ENCODE measurements at regions not wholly inside any gene's neighbourhood (a gene's known extent, or its start where the extent isn't known, plus 50 kb on each side); places are given as distances from the start of the nearest gene placed in this dataset.

GRCh38 chr17:77654296-77654695, 304.2 kb upstream of the TNRC6C start:
- Histone ChIP-seq H3K4me3 (ENCODE audit: low read length) (no peak overlapping the region), H3K36me3 (ENCODE audit: insufficient read depth, low read length) (no peaks in the 10 kb centered on the region), H3K9me3 (replicated peaks; ENCODE audit: low read length) (peaks cover 2% of the 10 kb centered on the region), H3K27me3 (ENCODE audit: control insufficient read depth, insufficient read depth, low read length) (peaks cover 72% of the 10 kb centered on the region), H3K4me2 (ENCODE audit: low read length) (no peak overlapping the region), H3K9ac (ENCODE audit: low read depth, low read length) (no peak overlapping the region), H3K4me1 (ENCODE audit: control insufficient read depth, insufficient read depth, low read length) (no peaks in the 10 kb centered on the region)

- Histone ChIP-seq H3K36me3 (ENCODE audit: insufficient read depth, low read length) (no peaks in the 10 kb centered on the region), H3K4me1 (ENCODE audit: control insufficient read depth, insufficient read depth, low read length) (no peaks in the 10 kb centered on the region), H3K9ac (ENCODE audit: low read depth, low read length) (no peak overlapping the region), H3K27me3 (ENCODE audit: control insufficient read depth, insufficient read depth, low read length) (peaks cover 73% of the 10 kb centered on the region), H3K4me2 (ENCODE audit: low read length) (no peak overlapping the region), H3K9me3 (replicated peaks; ENCODE audit: low read length) (no peaks in the 10 kb centered on the region), H3K4me3 (ENCODE audit: low read length) (no peak overlapping the region)
These were observed 303.7 kb upstream of the TNRC6C start for GRCh38 chr17:77654850-77655249.

- no peaks in the 10 kb centered on the region for H3K36me3 ChIP-seq (ENCODE audit: insufficient read depth, low read length)
- no peaks in the 10 kb centered on the region for H3K9me3 ChIP-seq (replicated peaks; ENCODE audit: low read length)
- H3K27me3 ChIP-seq (ENCODE audit: control insufficient read depth, insufficient read depth, low read length) = peaks cover 76% of the 10 kb centered on the region
- H3K4me1 ChIP-seq (ENCODE audit: control insufficient read depth, insufficient read depth, low read length) = no peaks in the 10 kb centered on the region
- H3K9ac ChIP-seq (ENCODE audit: low read depth, low read length) = no peak overlapping the region
- H3K4me2 ChIP-seq (ENCODE audit: low read length) = no peak overlapping the region
- no peak overlapping the region for H3K4me3 ChIP-seq (ENCODE audit: low read length)
These were observed 302.4 kb upstream of the TNRC6C start for GRCh38 chr17:77656054-77656453.

GRCh38 chr17:77657839-77658238, 300.7 kb upstream of the TNRC6C start:
- no peak overlapping the region for H3K9ac ChIP-seq (ENCODE audit: low read depth, low read length)

GRCh38 chr17:77660524-77660923, 298.0 kb upstream of the TNRC6C start:
- Histone ChIP-seq H3K4me1 (ENCODE audit: control insufficient read depth, insufficient read depth, low read length) (no peaks in the 10 kb centered on the region), H3K9me3 (replicated peaks; ENCODE audit: low read length) (no peaks in the 10 kb centered on the region), H3K36me3 (ENCODE audit: insufficient read depth, low read length) (no peaks in the 10 kb centered on the region), H3K4me3 (ENCODE audit: low read length) (no peak overlapping the region), H3K9ac (ENCODE audit: low read depth, low read length) (no peak overlapping the region), H3K4me2 (ENCODE audit: low read length) (no peak overlapping the region), H3K27me3 (ENCODE audit: control insufficient read depth, insufficient read depth, low read length) (peaks cover 53% of the 10 kb centered on the region)

More at GRCh38 chr17:77657839-77658238, 300.7 kb upstream of the TNRC6C start:
- Histone ChIP-seq H3K36me3 (ENCODE audit: insufficient read depth, low read length) (no peaks in the 10 kb centered on the region), H3K4me1 (ENCODE audit: control insufficient read depth, insufficient read depth, low read length) (no peaks in the 10 kb centered on the region), H3K4me3 (ENCODE audit: low read length) (no peak overlapping the region), H3K9me3 (replicated peaks; ENCODE audit: low read length) (no peaks in the 10 kb centered on the region), H3K27me3 (ENCODE audit: control insufficient read depth, insufficient read depth, low read length) (peaks cover 67% of the 10 kb centered on the region), H3K4me2 (ENCODE audit: low read length) (no peak overlapping the region)

GRCh38 chr17:77662833-77663232, 295.7 kb upstream of the TNRC6C start:
- no peaks in the 10 kb centered on the region for H3K4me1 ChIP-seq (ENCODE audit: control insufficient read depth, insufficient read depth, low read length)
- no peak overlapping the region for H3K4me3 ChIP-seq (ENCODE audit: low read length)
- no peak overlapping the region for H3K4me2 ChIP-seq (ENCODE audit: low read length)
- H3K36me3 ChIP-seq (ENCODE audit: insufficient read depth, low read length) = no peaks in the 10 kb centered on the region
- H3K9me3 ChIP-seq (replicated peaks; ENCODE audit: low read length) = no peaks in the 10 kb centered on the region
- no peak overlapping the region for H3K9ac ChIP-seq (ENCODE audit: low read depth, low read length)
- H3K27me3 ChIP-seq (ENCODE audit: control insufficient read depth, insufficient read depth, low read length) = peaks cover 32% of the 10 kb centered on the region

GRCh38 chr17:77664097-77664729, 294.3 kb upstream of the TNRC6C start:
- no peaks in the 10 kb centered on the region for H3K36me3 ChIP-seq (ENCODE audit: insufficient read depth, low read length)
- H3K4me1 ChIP-seq (ENCODE audit: control insufficient read depth, insufficient read depth, low read length) = no peaks in the 10 kb centered on the region
- H3K9me3 ChIP-seq (replicated peaks; ENCODE audit: low read length) = peaks cover 6% of the 10 kb centered on the region
- H3K4me3 ChIP-seq (ENCODE audit: low read length) = no peak overlapping the region
- H3K27me3 ChIP-seq (ENCODE audit: control insufficient read depth, insufficient read depth, low read length) = peaks cover 23% of the 10 kb centered on the region
- no peak overlapping the region for H3K9ac ChIP-seq (ENCODE audit: low read depth, low read length)
- H3K4me2 ChIP-seq (ENCODE audit: low read length) = no peak overlapping the region

GRCh38 chr17:77665833-77666232, 292.7 kb upstream of the TNRC6C start:
- H3K36me3 ChIP-seq (ENCODE audit: insufficient read depth, low read length) = no peaks in the 10 kb centered on the region
- H3K9me3 ChIP-seq (replicated peaks; ENCODE audit: low read length) = peaks cover 6% of the 10 kb centered on the region
- peaks cover 15% of the 10 kb centered on the region for H3K27me3 ChIP-seq (ENCODE audit: control insufficient read depth, insufficient read depth, low read length)
- H3K9ac ChIP-seq (ENCODE audit: low read depth, low read length) = no peak overlapping the region
- H3K4me3 ChIP-seq (ENCODE audit: low read length) = no peak overlapping the region
- no peaks in the 10 kb centered on the region for H3K4me1 ChIP-seq (ENCODE audit: control insufficient read depth, insufficient read depth, low read length)
- H3K4me2 ChIP-seq (ENCODE audit: low read length) = no peak overlapping the region

GRCh38 chr17:77666462-77666861, 292.0 kb upstream of the TNRC6C start:
- no peak overlapping the region for H3K4me3 ChIP-seq (ENCODE audit: low read length)
- no peaks in the 10 kb centered on the region for H3K4me1 ChIP-seq (ENCODE audit: control insufficient read depth, insufficient read depth, low read length)
- no peak overlapping the region for H3K9ac ChIP-seq (ENCODE audit: low read depth, low read length)
- H3K36me3 ChIP-seq (ENCODE audit: insufficient read depth, low read length) = no peaks in the 10 kb centered on the region
- H3K9me3 ChIP-seq (replicated peaks; ENCODE audit: low read length) = peaks cover 6% of the 10 kb centered on the region
- peaks cover 15% of the 10 kb centered on the region for H3K27me3 ChIP-seq (ENCODE audit: control insufficient read depth, insufficient read depth, low read length)
- H3K4me2 ChIP-seq (ENCODE audit: low read length) = no peak overlapping the region

- H3K4me3 ChIP-seq (ENCODE audit: low read length) = no peak overlapping the region
- H3K36me3 ChIP-seq (ENCODE audit: insufficient read depth, low read length) = no peaks in the 10 kb centered on the region
- no peak overlapping the region for H3K4me2 ChIP-seq (ENCODE audit: low read length)
- H3K4me1 ChIP-seq (ENCODE audit: control insufficient read depth, insufficient read depth, low read length) = no peaks in the 10 kb centered on the region
- H3K9me3 ChIP-seq (replicated peaks; ENCODE audit: low read length) = peaks cover 6% of the 10 kb centered on the region
- peaks cover 19% of the 10 kb centered on the region for H3K27me3 ChIP-seq (ENCODE audit: control insufficient read depth, insufficient read depth, low read length)
- no peak overlapping the region for H3K9ac ChIP-seq (ENCODE audit: low read depth, low read length)
These were observed 291.6 kb upstream of the TNRC6C start for GRCh38 chr17:77666881-77667395.

GRCh38 chr17:77667478-77667877, 291.0 kb upstream of the TNRC6C start:
- H3K9me3 ChIP-seq (replicated peaks; ENCODE audit: low read length) = peaks cover 6% of the 10 kb centered on the region
- H3K36me3 ChIP-seq (ENCODE audit: insufficient read depth, low read length) = no peaks in the 10 kb centered on the region
- no peak overlapping the region for H3K9ac ChIP-seq (ENCODE audit: low read depth, low read length)
- no peak overlapping the region for H3K4me3 ChIP-seq (ENCODE audit: low read length)
- no peak overlapping the region for H3K4me2 ChIP-seq (ENCODE audit: low read length)
- H3K27me3 ChIP-seq (ENCODE audit: control insufficient read depth, insufficient read depth, low read length) = peaks cover 24% of the 10 kb centered on the region
- no peaks in the 10 kb centered on the region for H3K4me1 ChIP-seq (ENCODE audit: control insufficient read depth, insufficient read depth, low read length)

GRCh38 chr17:77668518-77668917, 290.0 kb upstream of the TNRC6C start:
- H3K27me3 ChIP-seq (ENCODE audit: control insufficient read depth, insufficient read depth, low read length) = peaks cover 24% of the 10 kb centered on the region
- no peaks in the 10 kb centered on the region for H3K36me3 ChIP-seq (ENCODE audit: insufficient read depth, low read length)
- no peak overlapping the region for H3K4me2 ChIP-seq (ENCODE audit: low read length)
- H3K4me1 ChIP-seq (ENCODE audit: control insufficient read depth, insufficient read depth, low read length) = no peaks in the 10 kb centered on the region
- H3K9ac ChIP-seq (ENCODE audit: low read depth, low read length) = no peak overlapping the region
- no peak overlapping the region for H3K4me3 ChIP-seq (ENCODE audit: low read length)
- peaks cover 6% of the 10 kb centered on the region for H3K9me3 ChIP-seq (replicated peaks; ENCODE audit: low read length)
